GM19452 (cell line): ENCODE measurements at regions not wholly inside any gene's neighbourhood (a gene's known extent, or its start where the extent isn't known, plus 50 kb on each side); places are given as distances from the start of the nearest gene placed in this dataset.

Experiments used
- ATAC-seq: cut with Tn5 transposase; IDR thresholded peaks from one replicate; pipeline ENCODE4 v1.9.1; 2021; ENCODE audit not compliant: unreplicated experiment

GRCh38 chr4:184941671-184942418 is 76.4 kb upstream of the HELT start:
- ATAC-seq = no peak

- no peak for ATAC-seq
Observed at GRCh38 chr4:184942444-184943425, 75.6 kb upstream of the HELT start.

GRCh38 chr4:184949020-184949419 is 69.3 kb upstream of the HELT start:
- no peak for ATAC-seq

- no peak for ATAC-seq
Observed at GRCh38 chr4:184950117-184950830, 68.0 kb upstream of the HELT start.

- no peak for ATAC-seq
Observed at GRCh38 chr4:184950926-184951325, 67.4 kb upstream of the HELT start.

- no peak for ATAC-seq
Observed at GRCh38 chr4:184951668-184952160, 66.6 kb upstream of the HELT start.

- no peak for ATAC-seq
Observed at GRCh38 chr4:184952522-184952921, 65.8 kb upstream of the HELT start.

- no peak for ATAC-seq
Observed at GRCh38 chr4:184953421-184953945, 64.8 kb upstream of the HELT start.

GRCh38 chr4:184953971-184954370 is 64.3 kb upstream of the HELT start:
- no peak for ATAC-seq

- ATAC-seq = no peak
Observed at GRCh38 chr4:184954482-184954881, 63.8 kb upstream of the HELT start.

GRCh38 chr4:184955116-184955515 is 63.2 kb upstream of the HELT start:
- ATAC-seq = no peak

- peak; percentile 70 for ATAC-seq
Observed at GRCh38 chr4:184955636-184956035, 62.7 kb upstream of the HELT start.

- ATAC-seq = no peak
Observed at GRCh38 chr4:184957446-184958115, 60.7 kb upstream of the HELT start.

GRCh38 chr4:184958127-184958922 is 60.0 kb upstream of the HELT start:
- no peak for ATAC-seq

GRCh38 chr4:184958923-184959210 is 59.4 kb upstream of the HELT start:
- ATAC-seq = no peak

- no peak for ATAC-seq
Observed at GRCh38 chr4:184959309-184959708, 59.0 kb upstream of the HELT start.

- ATAC-seq = no peak
Observed at GRCh38 chr4:184959786-184960185, 58.5 kb upstream of the HELT start.

- no peak for ATAC-seq
Observed at GRCh38 chr4:184960505-184960971, 57.8 kb upstream of the HELT start.

- no peak for ATAC-seq
Observed at GRCh38 chr4:184961660-184962059, 56.6 kb upstream of the HELT start.
